GM18519 (cell line): ENCODE measurements at regions not wholly inside any gene's neighbourhood (a gene's known extent, or its start where the extent isn't known, plus 50 kb on each side); places are given as distances from the start of the nearest gene placed in this dataset.

Experiments
- ATAC-seq: cut with Tn5 transposase; IDR thresholded peaks from one replicate; pipeline ENCODE4 v1.9.1; 2021; ENCODE audit warnings: mild to moderate bottlenecking, moderate library complexity; ENCODE audit not compliant: unreplicated experiment, low FRiP score

DNA sequence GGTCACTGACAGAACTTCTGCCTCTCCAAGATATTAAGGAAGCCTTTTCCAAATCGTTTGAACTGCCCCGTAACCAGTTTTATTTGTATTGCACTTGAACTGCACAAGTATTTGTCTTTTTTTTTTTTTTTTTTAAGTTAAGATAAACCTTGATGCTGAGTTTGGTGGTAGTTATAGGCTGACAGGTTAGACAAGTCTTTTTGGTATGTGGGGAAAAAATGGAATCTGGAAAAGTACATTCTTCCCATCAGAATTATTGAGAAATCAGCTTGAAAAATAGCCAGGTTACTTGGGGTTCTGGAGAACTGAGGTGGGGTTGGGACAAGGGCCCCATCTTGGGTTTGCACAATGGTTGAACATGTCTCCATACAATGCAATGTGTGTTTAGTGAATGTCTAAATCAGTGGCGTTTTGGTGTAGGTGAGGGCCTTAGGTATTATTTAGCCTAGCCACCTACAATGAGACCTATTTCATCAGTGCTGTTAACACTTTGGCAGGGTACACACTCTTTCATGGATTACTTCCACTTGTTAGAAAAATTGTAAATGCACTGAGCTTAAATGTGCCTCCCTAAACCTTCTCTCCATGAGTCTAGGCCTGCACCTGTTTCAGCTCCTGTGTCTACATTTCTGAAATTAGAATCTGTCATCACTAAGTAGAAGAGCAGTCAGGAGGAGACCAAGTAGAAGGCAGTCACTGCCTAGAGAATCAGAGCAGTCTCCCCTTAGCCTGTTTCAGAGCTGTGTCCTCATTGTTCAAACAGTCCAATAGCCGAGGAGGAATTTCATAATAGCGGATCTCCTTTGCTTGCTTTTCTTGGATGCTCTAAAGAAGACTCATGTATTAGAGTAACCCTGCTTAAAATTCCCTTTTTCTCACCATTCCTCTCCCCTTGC is 140.0 kb upstream of the HMHB1 start:
- no peak for ATAC-seq

DNA sequence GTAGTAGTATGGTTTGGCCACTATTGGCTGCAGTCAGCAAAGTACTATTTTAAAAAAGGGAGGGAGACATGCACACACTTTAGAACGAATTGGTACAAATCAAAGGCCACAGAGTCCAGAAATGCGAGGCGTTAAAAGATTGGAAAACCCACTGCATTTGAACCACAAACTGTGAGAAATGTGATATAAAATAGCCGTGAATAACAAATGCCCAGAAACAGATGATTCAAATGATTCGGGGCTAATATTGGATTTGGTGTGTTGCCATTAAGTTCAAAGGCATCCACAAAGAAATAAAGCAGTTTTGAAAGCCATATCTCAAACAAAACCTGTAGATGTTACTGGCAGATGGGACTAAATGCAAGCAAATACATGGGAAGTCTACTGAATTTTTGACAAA is 140.9 kb upstream of the HMHB1 start:
- no peak for ATAC-seq

DNA sequence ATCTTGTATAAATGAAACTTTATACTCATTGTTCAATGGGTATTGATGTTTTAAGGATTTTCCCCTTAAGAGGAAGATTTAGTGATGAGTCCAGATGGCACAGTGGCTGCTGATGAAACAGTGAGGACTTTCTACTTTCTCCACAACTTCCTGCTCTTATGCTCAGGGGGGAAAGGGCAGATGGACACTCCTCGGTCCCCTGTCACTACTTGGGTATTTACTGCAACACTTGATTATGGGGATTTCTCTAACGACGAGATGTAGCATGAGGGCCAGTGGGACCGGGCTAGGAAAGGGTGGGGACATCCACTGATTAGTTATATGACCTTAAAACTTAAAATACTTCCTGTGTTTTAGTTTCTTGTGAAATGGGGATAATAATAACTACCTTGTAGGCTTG is 146.1 kb upstream of the HMHB1 start:
- no peak for ATAC-seq

DNA sequence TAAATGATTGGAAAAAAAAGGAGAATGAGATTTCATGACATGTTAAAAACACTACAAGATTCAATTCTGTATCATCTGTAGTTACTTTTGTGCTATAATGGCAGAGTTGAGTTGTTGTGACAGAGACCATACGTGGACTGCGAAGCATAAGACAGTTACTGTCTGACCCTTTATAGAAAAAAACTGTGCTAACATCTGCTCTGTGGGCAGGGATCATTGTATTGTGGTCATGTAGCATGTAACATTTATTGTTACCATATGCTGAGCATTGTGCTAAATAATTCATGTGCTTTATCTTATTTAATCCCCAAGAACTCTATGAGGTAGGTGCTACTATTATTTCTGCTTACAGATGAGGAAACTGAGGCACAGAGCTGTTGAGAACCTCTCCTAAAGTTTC is 147.3 kb upstream of the HMHB1 start:
- ATAC-seq = no peak

DNA sequence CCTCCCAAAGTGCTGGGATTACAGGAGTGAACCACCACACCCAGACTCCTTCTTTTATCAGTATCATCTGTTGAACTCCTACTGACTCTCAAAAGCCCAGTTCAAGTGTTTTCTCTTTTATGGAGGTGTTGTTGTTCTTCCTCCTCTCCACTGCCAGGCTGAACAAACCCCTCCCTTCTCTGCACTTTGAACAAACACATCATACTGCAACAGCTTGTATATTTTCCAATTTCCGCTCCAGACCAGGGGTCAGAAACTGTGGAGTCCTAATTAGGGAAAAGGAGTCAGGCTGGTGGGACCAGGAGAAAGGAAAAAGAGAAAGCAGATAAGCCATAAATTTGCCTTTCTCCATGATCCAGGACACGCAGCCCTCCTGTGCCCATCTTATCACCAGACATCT is 148.1 kb upstream of the HMHB1 start:
- ATAC-seq = no peak

DNA sequence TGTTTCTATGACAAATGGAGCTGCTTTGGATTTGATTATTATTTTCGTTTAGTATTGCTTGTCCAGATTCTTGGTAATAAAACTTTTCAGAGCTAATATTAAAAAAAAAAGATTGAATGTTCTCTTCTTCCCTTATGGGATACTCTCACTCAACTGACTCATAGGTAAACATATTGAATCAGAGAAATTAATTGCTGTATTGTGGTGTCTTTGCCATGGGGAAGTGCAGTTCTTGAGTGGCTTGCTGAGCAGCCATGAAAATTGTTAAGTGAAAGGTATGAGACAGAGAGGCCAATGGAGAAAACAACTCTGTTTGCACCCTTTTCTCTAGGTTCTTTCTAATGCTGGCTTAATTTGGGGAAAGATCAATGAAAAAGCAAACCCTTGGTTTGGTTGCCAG is 149.9 kb upstream of the HMHB1 start:
- ATAC-seq = no peak

DNA sequence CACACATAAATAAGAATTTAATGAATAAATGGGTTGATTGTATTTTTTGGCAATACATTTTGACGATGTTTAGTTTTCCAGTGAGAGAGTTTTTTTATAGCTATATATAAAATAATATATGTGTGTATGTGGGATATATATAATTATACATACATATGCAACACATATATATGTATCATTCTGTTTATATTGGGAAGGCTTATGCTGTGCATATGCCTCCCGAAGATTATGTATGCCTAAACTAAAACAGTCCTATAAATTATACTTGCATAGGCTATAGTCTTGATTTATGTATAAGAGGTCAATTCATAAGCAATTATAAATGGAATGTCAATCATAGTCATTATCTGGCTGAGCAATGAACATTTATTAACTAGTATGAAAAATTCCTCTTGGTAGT is 151.3 kb upstream of the HMHB1 start:
- ATAC-seq = no peak

DNA sequence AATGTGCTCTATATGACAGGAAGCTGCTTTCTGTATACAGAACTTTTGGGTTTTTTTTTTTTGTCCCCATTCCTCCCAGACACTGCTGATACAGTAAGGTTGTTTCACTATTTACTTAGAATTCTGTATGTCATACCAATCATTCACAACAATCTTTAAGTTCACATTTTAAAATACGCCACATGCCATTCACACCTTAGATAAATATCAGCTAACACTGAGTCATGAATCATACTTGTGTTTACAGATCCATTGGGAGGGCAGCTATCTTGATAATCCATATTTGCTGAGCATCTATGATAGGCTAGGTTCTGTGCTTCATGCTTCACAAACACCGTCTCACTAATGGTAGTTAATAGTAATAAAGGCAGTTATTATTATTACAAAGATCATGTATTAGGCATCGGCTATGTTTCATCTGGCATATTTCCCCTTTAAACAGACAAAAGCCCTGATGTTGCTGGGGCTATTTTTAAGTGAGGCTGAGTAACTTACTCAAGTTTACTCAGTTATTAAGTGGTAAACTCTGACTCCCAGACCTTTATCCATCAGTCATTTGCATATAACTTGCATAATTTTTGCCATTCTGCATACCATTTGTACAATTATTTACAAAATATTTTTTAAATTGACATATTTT is 152.2 kb upstream of the HMHB1 start:
- ATAC-seq = no peak

DNA sequence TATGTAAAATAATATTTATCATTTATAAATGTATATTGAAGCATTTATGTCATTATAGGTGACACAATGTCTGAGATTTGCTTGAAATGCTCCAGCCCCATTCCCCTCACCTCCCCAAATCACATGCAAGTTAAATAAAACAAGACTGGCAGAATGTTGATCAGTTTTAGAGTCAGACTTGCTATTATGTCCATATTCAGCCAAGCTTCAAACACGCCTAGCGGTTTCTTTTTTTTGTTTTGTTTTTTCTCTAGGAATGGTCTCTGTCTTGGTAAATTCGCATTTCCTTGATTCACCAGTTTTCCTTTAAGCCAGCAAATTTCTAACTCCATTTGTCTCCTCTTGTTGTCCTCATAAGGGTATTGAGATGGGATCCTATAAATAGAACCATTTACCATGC is 153.0 kb upstream of the HMHB1 start:
- no peak for ATAC-seq

DNA sequence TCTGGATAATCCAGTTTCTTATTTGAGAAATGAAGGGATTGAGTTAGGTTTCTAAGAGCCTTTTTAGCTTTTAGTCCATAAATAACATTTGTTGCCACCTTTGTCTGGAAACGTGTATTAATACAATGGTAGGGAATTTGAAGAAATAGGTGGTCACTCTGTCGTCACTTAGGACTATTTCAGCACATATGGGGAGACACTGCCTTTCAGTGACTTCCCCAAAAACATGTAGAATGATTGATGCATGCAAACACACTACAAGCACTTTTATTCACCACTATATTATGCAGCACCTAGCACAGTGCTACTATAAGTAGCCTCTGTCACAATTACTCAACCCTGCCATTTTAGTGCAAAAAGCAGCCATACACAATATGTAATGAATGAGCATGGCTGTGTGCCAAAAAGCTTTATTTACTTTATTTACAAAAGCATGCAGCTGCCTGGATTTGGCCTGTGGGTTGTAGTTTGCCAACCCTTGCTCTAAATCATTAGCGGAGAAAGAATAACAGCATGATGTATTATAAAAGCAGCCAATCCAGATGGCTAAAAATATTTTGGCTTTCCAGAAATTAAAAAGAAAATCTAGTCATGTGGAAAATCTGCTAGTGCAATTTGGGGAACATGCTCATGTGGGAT is 154.2 kb upstream of the HMHB1 start:
- ATAC-seq = no peak

DNA sequence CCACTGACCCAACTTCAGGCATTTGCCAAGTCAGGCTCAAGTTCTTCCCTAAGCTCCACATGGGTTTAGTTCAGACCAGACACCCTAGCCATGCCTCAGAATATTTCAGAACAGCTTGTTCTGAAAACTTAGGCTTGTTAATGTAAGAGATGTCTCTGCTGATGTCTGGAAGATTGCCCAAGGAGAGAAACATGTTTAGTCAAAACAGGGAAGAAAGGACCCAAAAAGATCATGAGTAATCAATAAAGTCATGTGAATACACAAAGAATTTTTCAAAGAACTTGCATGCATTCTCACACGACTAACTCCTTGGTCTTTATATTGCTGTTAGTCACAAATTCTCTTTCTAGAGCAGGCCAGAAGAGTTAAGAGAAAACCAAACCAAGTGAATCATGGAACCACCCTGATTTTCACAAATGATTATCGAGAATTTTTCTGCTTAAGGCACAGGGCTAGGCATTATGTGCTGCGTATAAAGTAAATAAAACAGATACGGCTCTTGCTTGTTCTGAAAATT is 158.1 kb upstream of the HMHB1 start:
- ATAC-seq = no peak

DNA sequence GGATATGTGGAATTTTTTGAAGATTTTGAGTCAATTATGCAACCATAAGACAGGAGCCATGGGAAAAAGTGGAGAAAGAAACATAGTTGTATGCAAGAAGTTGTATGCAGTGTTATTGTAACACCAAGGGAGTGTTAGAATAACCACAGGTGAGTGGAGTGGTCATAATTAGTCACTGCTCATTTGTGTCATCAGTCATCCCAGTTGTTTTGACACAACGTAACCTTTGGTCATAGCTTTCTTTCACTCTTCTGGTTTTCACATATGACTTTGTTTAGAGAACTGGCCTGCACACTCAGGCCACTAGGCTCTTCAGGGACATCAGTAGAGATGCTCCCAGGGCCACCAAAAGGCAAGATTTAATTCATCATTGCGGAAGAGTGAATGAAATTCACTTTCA is 158.7 kb upstream of the HMHB1 start:
- no peak for ATAC-seq

DNA sequence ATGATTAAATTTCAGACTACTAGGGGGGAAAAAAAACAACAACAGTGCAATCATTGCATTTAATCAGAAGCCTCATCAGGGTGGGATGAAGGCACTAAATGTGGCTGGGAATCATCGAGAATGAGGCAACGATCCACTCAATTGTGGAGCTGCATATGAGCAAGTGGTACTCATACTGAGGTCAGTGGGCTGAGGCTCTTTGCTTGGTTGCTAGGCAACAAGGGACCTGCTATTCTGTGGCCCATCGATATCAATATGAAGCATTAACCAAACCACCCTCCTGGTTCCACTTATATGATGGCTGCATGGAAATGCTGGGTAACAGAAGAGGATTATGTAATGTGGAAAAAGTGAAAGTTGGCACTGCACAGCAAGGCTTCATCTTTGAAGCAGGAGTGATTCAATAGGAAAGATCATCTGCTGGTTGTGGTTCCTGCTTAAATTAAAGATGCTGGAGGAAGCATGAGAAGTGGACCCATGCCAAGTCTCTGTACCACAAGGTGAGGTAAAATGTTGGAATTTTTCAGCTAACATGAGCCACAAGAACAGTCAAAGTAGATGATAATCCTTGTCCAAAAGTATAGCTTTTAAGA is 159.8 kb upstream of the HMHB1 start:
- ATAC-seq = no peak

DNA sequence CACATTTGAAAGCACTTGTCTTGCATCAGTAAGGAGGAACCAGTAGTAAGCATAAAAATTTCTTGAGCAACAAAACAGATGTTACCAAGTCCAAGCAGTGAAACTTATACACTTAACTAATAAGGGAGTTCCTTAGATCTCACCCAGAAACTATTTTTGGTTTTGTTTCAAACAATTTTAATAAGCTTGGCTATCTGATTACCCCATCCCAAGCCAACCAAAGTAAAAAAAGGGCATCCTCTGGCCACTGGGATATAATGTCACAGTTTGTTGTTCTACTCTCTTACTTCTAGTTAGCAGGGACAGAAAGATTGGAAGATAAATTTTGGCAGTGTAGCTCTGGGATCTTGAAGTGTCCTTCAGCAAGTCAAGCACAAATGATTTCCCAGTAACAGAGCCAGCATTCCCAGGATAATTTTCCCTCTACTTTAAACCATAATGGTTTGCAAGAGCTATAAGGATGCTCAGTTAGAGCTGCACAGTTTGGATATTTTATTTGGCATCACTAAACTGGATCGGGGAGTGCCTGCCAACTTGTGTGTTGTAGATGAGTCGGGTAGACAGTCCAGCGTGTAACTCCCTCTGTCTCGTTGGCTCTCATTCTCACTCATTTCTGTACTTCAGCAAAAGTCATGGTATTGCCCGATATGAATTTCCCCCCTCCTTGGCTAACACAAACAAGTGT is 161.9 kb upstream of the HMHB1 start:
- ATAC-seq = no peak

DNA sequence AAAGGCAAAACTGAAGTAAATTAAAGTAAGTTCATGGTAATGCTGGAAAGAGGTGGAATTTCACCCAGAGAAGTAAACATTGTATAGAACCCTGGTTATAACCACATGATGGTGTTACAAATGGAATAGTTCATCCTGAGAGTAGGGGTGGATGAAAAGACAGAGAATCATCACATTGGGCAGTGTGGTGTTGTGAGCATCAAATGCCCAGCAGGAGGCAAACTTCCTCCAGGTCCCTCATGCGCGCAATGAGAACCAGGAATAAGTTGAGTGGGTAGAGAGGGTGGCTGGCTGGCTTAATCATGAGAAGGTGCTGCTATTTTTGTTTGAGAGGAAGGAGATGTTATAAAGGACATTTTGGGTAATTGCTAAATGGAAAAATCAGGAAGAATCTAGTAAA is 163.3 kb upstream of the HMHB1 start:
- no peak for ATAC-seq

DNA sequence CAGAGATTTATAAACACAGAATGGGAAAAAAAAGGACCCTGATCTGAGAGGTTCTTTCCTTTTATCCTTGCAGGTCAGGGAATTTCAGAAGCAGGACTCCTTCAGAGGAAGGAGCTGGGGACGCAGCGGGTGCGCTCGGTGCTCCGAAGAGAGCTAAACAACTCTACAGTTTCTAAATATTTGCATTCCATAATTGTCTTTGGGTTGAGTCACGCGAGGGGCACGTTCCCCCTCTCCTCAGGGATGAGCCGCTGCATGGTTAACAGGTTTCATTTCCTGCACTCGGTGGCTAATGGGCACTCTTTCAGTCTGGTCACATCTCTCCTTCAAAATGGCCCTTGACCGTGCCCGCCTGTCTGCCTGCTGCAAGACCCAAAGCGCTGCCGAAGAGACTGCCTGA is 165.0 kb upstream of the HMHB1 start:
- ATAC-seq = no peak

DNA sequence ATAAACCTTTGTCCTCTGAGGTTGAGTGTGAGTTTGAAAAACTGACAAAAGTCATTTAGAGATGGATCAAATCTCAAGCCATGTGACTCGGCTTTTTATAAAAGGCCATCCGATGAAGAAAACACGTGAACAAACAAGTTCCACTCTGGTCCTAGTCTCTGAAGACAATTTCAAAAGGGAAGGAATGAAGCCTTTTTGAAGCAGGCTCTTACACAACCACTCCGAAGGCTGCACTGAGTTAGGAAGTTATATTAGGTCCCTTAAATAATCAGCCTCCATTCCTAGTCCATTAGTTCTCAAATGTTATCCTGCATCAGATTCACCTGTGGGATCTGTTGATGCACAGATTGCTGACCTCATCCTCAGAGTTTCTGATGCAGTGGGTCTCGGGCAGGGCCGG is 166.6 kb upstream of the HMHB1 start:
- no peak for ATAC-seq

DNA sequence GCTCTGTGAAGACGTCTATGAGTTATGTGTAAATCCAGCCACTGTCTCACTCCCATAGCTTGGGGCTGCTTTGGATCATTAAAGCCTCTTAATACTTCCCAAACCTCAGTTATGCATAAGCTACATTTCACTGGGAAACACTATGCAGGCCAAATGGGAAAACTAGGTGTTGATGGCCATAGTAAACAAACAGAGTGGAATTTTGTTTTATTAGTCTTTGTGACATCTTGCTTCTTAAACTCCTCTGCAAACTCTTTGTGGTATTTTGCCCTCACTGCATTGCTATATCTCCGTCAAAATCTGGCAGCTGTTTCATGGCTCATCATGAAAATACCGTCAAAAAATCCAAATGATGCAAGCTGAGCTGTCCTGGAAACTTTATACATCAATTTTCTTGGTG is 167.2 kb upstream of the HMHB1 start:
- ATAC-seq = no peak

DNA sequence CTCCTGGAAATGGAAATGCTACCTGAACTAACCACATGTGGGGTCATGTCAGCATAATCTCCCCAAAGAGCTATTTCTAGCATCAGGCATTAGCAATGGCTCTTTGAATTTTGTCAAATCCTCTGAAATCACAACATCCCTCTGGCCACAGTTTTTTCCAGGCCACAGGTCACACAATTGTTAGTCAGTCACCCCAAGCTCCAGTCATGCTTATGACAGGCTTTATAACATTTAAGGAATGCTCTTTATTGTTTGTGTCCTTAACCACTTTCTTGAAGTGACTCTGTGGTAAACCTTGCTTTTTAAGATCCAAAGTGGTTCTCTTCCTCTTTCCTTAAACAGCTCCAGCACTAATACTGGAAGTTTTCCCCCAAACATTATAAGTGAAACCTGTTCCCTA is 169.2 kb upstream of the HMHB1 start:
- no peak for ATAC-seq

DNA sequence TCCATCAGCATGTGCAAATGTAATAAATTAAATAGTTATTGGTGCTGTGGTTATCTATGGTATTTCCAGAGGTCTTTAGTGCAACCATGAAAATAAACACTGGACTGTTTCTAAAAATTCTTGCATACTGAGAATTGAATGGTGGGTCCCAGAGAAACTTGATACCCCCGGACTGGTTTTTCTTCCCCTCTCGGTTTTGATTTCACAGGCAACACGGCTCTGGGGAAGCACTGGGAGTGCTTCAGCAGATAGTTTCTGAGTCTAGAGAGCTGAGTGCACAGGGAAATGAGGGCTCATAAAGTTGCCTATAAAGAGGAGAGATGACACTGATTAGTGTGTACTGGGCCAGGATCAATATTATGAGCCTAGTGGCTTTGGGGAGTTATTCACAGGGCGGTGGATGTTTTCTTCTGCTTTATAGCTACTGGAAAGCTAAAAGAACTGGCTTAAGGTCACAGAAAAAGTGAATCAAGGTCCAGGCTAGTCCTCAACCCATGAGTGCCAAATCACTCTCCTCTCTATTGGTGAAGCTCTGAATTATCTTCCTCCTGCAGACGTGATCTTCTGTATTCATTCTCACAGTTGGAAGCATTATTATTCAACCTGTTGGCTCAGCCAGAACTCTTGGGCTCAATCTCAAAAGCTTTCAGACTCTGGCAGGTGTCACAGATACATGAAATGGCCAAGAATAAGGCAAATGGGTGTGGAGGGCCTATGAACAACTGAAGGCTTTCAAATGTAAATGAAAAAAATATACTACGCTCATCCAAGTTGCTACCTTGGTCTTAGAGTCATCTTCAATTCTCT is 170.2 kb upstream of the HMHB1 start:
- peak; percentile 58 for ATAC-seq
